Neural progenitor cell (in vitro differentiated cells): ENCODE measurements at regions not wholly inside any gene's neighbourhood (a gene's known extent, or its start where the extent isn't known, plus 50 kb on each side); places are given as distances from the start of the nearest gene placed in this dataset.

Experiments used
- CTCF ChIP-seq: fragments of 200-600 bp; sonication (generic); IDR thresholded peaks from 2 replicates; pipeline ENCODE4 v1.5.1; 2017; ENCODE audit warnings: antibody characterized with exemption, mild to moderate bottlenecking
- EZH2 ChIP-seq: fragments of 200-600 bp; sonication (generic); IDR thresholded peaks from 2 replicates; pipeline ENCODE4 v1.6.1; 2017; ENCODE audit warnings: antibody characterized with exemption, mild to moderate bottlenecking, moderate library complexity

- no peak for TF ChIP-seq CTCF
- no peak for TF ChIP-seq EZH2
These were observed 770.3 kb upstream of the SLC35B3 start for GRCh38 chr6:9205645-9206044.
